ENCODE measurements at regions not wholly inside any gene's neighbourhood (a gene's known extent, or its start where the extent isn't known, plus 50 kb on each side); places are given as distances from the start of the nearest gene placed in this dataset.

DNA sequence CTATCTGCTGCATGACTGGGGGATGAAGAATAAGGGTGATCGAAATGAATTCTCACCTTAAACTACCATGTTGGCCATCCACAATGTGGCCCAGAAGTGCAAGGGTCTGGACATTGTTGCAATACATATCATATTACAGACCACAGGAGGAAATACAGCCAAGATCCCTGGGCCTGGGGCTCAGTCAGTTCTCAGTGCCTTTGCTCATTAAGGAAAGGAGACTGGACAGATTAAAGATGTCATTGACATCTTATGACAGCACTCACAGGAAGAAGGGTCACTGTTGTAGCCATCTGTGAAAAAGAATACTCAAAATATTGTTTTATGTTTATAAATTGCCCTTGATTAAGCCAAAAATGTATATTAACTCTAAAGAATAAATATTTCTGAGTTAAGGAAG, 1345.2 kb downstream of the FSTL5 start:
- no peak overlapping the region for H2AFZ ChIP-seq (ENCODE audit: control insufficient read depth, low read length)
- H3K27me3 ChIP-seq (ENCODE audit: control insufficient read depth, extremely low read depth, insufficient read depth, low read length), result no peaks in the 10 kb centered on the region
- FAIRE-seq (no peak), DNase-seq (ENCODE audit: low read depth, low spot score) (no peak)
- no peak overlapping the region for H3K4me2 ChIP-seq (ENCODE audit: control insufficient read depth, extremely low read depth, insufficient read depth, low read depth, low read length)
- H4K20me1 ChIP-seq (ENCODE audit: control insufficient read depth, extremely low read depth, insufficient read depth, low read length), result no peaks in the 10 kb centered on the region
- H3K9me3 ChIP-seq (ENCODE audit: control insufficient read depth, low read depth, low read length), result no peaks in the 10 kb centered on the region
- H3K79me2 ChIP-seq (ENCODE audit: control insufficient read depth, insufficient read depth, low read length), result no peaks in the 10 kb centered on the region
- H3K4me3 ChIP-seq (ENCODE audit: control insufficient read depth in 2 of 3, extremely low read depth in 1 of 3, insufficient read depth in 2 of 3, low read depth in 1 of 3, low read length in 3 of 3), result no peak overlapping the region
- H3K4me1 ChIP-seq (ENCODE audit: control insufficient read depth, extremely low read depth, insufficient read depth, low read length), result no peaks in the 10 kb centered on the region
- H3K27ac ChIP-seq (ENCODE audit: control insufficient read depth, insufficient read depth, low read length), result no peak overlapping the region
- dilution Hi-C loops (cut with MboI; ENCODE audit: extremely low pct_ligation_motif_present, low sequenced_read_pairs), result no loop called here
- H3K9me1 ChIP-seq (ENCODE audit: control insufficient read depth, extremely low read depth, insufficient read depth, low read length), result no peaks in the 10 kb centered on the region
- no peak overlapping the region for H3K9ac ChIP-seq (ENCODE audit: control insufficient read depth, extremely low read depth, insufficient read depth, low read length)
- no peaks in the 10 kb centered on the region for H3K36me3 ChIP-seq (ENCODE audit: control insufficient read depth in 2 of 2, extremely low read depth in 1 of 2, insufficient read depth in 2 of 2, low read length in 2 of 2)
- TF ChIP-seq EZH2 (IDR thresholded peaks at IDR 0.05; ENCODE audit: low read length), result no peak

DNA sequence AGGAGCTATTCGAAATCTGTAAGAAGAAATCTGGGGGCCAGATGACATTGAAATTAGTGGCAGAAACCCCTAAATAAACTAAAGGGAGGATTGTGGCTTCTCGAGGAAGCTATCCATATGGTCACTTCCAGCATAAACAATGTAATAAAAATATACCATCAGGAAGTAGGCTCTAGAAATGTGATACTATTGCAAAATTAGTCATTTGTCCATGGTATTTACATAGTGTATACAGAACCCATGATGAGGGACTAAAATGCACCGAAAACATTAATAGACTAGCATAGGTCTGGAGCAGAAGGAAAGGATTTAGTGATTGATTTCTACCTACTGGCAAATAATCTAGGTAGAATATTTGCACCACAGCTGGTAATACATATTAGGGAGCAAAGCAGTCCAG, 1344.0 kb downstream of the FSTL5 start:
- TF ChIP-seq, protein P1, sequence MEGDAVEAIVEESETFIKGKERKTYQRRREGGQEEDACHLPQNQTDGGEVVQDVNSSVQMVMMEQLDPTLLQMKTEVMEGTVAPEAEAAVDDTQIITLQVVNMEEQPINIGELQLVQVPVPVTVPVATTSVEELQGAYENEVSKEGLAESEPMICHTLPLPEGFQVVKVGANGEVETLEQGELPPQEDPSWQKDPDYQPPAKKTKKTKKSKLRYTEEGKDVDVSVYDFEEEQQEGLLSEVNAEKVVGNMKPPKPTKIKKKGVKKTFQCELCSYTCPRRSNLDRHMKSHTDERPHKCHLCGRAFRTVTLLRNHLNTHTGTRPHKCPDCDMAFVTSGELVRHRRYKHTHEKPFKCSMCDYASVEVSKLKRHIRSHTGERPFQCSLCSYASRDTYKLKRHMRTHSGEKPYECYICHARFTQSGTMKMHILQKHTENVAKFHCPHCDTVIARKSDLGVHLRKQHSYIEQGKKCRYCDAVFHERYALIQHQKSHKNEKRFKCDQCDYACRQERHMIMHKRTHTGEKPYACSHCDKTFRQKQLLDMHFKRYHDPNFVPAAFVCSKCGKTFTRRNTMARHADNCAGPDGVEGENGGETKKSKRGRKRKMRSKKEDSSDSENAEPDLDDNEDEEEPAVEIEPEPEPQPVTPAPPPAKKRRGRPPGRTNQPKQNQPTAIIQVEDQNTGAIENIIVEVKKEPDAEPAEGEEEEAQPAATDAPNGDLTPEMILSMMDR (optimal IDR thresholded peaks at IDR 0.05 in 1 of 3, IDR thresholded peaks at IDR 0.05 in 1 of 3, conservative IDR thresholded peaks at IDR 0.05 in 1 of 3; ENCODE audit: extremely low read depth in 1 of 3, insufficient read depth in 2 of 3, low read length in 3 of 3), result no peak
- TF ChIP-seq EZH2 (IDR thresholded peaks at IDR 0.05; ENCODE audit: low read length), result no peak
- Histone ChIP-seq H3K9ac (ENCODE audit: control insufficient read depth, extremely low read depth, insufficient read depth, low read length) (no peak overlapping the region), H4K20me1 (ENCODE audit: control insufficient read depth, extremely low read depth, insufficient read depth, low read length) (no peaks in the 10 kb centered on the region), H3K27me3 (ENCODE audit: control insufficient read depth, extremely low read depth, insufficient read depth, low read length) (no peaks in the 10 kb centered on the region), H3K4me2 (ENCODE audit: control insufficient read depth, extremely low read depth, insufficient read depth, low read depth, low read length) (no peak overlapping the region), H3K9me1 (ENCODE audit: control insufficient read depth, extremely low read depth, insufficient read depth, low read length) (no peaks in the 10 kb centered on the region), H3K27ac (ENCODE audit: control insufficient read depth, insufficient read depth, low read length) (no peak overlapping the region), H3K9me3 (ENCODE audit: control insufficient read depth, low read depth, low read length) (no peaks in the 10 kb centered on the region), H3K4me3 (ENCODE audit: control insufficient read depth in 2 of 3, extremely low read depth in 1 of 3, insufficient read depth in 2 of 3, low read depth in 1 of 3, low read length in 3 of 3) (no peak overlapping the region), H3K36me3 (ENCODE audit: control insufficient read depth in 2 of 2, extremely low read depth in 1 of 2, insufficient read depth in 2 of 2, low read length in 2 of 2) (no peaks in the 10 kb centered on the region), H3K4me1 (ENCODE audit: control insufficient read depth, extremely low read depth, insufficient read depth, low read length) (no peaks in the 10 kb centered on the region), H3K79me2 (ENCODE audit: control insufficient read depth, insufficient read depth, low read length) (no peaks in the 10 kb centered on the region), H2AFZ (ENCODE audit: control insufficient read depth, low read length) (no peak overlapping the region)
- FAIRE-seq (no peak), DNase-seq (ENCODE audit: low read depth, low spot score) (no peak)
- dilution Hi-C loops (cut with MboI; ENCODE audit: extremely low pct_ligation_motif_present, low sequenced_read_pairs), result no loop called here

DNA sequence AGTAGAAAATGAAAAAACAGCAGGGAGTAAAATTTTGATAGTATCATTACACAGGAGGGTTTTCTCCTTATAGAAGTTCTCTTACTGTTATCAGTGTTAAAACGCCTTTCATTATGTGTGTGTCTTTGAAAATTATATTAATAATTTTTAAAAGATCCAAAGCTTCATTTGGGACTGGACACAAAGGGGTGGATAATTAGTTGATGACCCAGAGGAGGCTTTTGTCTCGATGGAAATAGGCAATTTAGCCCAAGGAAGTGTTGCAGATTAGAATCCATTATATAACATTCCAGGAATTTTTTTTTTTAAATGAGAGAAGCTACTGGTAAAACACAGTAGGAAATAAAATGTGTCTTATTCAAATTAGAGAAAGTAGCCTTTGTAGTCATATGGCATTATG, 1339.3 kb downstream of the FSTL5 start:
- FAIRE-seq, result no peak

More for the DNA sequence above, 1339.3 kb downstream of the FSTL5 start:
- no peak for DNase-seq (ENCODE audit: low read depth, low spot score)
- Histone ChIP-seq H3K27ac (ENCODE audit: control insufficient read depth, insufficient read depth, low read length) (no peak overlapping the region), H3K9me3 (ENCODE audit: control insufficient read depth, low read depth, low read length) (no peaks in the 10 kb centered on the region), H3K4me2 (ENCODE audit: control insufficient read depth, extremely low read depth, insufficient read depth, low read depth, low read length) (no peak overlapping the region), H3K27me3 (ENCODE audit: control insufficient read depth, extremely low read depth, insufficient read depth, low read length) (no peaks in the 10 kb centered on the region), H3K79me2 (ENCODE audit: control insufficient read depth, insufficient read depth, low read length) (no peaks in the 10 kb centered on the region), H3K9me1 (ENCODE audit: control insufficient read depth, extremely low read depth, insufficient read depth, low read length) (no peaks in the 10 kb centered on the region), H3K9ac (ENCODE audit: control insufficient read depth, extremely low read depth, insufficient read depth, low read length) (no peak overlapping the region), H3K4me3 (ENCODE audit: control insufficient read depth in 2 of 3, extremely low read depth in 1 of 3, insufficient read depth in 2 of 3, low read depth in 1 of 3, low read length in 3 of 3) (no peak overlapping the region), H3K4me1 (ENCODE audit: control insufficient read depth, extremely low read depth, insufficient read depth, low read length) (no peaks in the 10 kb centered on the region), H3K36me3 (ENCODE audit: control insufficient read depth in 2 of 2, extremely low read depth in 1 of 2, insufficient read depth in 2 of 2, low read length in 2 of 2) (no peaks in the 10 kb centered on the region), H2AFZ (ENCODE audit: control insufficient read depth, low read length) (no peak overlapping the region), H4K20me1 (ENCODE audit: control insufficient read depth, extremely low read depth, insufficient read depth, low read length) (no peaks in the 10 kb centered on the region)
- no peak for TF ChIP-seq EZH2 (IDR thresholded peaks at IDR 0.05; ENCODE audit: low read length)
- TF ChIP-seq, protein P1 (optimal IDR thresholded peaks at IDR 0.05 in 1 of 3, IDR thresholded peaks at IDR 0.05 in 1 of 3, conservative IDR thresholded peaks at IDR 0.05 in 1 of 3; ENCODE audit: extremely low read depth in 1 of 3, insufficient read depth in 2 of 3, low read length in 3 of 3), result no peak
- dilution Hi-C loops (cut with MboI; ENCODE audit: extremely low pct_ligation_motif_present, low sequenced_read_pairs), result no loop called here

All from keratinocyte (primary cell).